ENCODE measurements at regions not wholly inside any gene's neighbourhood (a gene's known extent, or its start where the extent isn't known, plus 50 kb on each side); places are given as distances from the start of the nearest gene placed in this dataset.

DNA sequence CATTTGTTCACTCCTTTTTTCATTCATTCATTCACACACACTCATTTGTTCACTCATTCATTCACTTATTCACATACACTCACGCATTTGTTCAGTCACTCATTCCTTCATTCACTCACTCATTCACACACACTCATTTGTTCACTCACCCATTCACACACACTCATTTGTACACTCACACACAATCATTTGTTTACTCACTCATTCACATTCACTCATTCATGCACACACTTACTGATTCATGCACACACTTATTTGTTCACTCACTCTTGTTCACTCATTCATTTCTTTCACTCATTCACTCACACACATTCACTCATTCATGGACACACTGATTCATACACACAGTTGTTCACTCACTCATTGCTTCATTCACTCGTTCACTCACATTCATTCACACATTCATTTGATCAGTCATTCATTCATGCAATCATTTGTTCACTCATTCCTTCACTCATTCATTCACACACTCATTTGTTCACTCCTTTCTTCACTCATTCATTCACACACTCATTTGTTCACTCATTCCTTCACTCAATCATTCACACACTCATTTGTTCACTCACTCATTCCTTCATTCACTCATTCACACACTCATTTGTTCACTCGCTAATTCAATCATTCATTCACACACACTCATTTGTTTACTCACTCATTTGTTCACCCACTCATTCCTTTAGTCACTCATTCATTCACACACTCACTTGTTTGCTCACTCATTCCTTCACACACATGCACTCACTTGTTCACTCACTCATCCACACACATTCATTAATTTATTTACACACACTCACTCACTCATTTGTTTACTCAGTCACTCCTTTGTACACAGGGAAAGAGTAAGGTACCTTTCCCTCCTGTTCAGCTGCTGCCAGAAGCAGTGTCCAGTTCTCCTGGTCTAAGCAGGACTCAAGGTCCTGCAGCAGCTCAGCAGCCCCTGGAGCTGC is 50.7 kb upstream of the BHLHE23 start:
- WGBS, 2 donors (ENCODE audit: low coverage in 1 of 2): 67 to 74% methylated on average over 3 of the region's 3 CpGs
- H3K4me3 ChIP-seq: no peak overlapping the region
- no peaks in the 10 kb centered on the region for H3K36me3 ChIP-seq
- no peaks in the 10 kb centered on the region for H3K9me3 ChIP-seq
- intact Hi-C loops (cut with DNase I; ENCODE audit: low total_unique reads): loop anchor here (5.0 kb wide), 2 partner anchors 120 to 165 kb away; no protein-coding TSS in a partner anchor
- in situ Hi-C loops (cut with MboI; ENCODE audit: low pct_ligation_motif_present in 1 of 4, low pct_unique_long_range_greater_than_20kb in 1 of 4, low sequenced_read_pairs in 3 of 4): no loop called here
- H3K4me1 ChIP-seq: no peaks in the 10 kb centered on the region
- no peak overlapping the region for H3K27ac ChIP-seq
- peaks cover 41% of the 10 kb centered on the region for H3K27me3 ChIP-seq
- TF ChIP-seq POLR2AphosphoS5 (IDR thresholded peaks at IDR 0.05) (no peak), EP300 (IDR thresholded peaks at IDR 0.05; ENCODE audit: low read depth) (no peak), POLR2A (IDR thresholded peaks at IDR 0.05) (no peak)
- TF ChIP-seq, protein P1, sequence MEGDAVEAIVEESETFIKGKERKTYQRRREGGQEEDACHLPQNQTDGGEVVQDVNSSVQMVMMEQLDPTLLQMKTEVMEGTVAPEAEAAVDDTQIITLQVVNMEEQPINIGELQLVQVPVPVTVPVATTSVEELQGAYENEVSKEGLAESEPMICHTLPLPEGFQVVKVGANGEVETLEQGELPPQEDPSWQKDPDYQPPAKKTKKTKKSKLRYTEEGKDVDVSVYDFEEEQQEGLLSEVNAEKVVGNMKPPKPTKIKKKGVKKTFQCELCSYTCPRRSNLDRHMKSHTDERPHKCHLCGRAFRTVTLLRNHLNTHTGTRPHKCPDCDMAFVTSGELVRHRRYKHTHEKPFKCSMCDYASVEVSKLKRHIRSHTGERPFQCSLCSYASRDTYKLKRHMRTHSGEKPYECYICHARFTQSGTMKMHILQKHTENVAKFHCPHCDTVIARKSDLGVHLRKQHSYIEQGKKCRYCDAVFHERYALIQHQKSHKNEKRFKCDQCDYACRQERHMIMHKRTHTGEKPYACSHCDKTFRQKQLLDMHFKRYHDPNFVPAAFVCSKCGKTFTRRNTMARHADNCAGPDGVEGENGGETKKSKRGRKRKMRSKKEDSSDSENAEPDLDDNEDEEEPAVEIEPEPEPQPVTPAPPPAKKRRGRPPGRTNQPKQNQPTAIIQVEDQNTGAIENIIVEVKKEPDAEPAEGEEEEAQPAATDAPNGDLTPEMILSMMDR (IDR thresholded peaks at IDR 0.05): no peak
- no peak for DNase-seq

DNA sequence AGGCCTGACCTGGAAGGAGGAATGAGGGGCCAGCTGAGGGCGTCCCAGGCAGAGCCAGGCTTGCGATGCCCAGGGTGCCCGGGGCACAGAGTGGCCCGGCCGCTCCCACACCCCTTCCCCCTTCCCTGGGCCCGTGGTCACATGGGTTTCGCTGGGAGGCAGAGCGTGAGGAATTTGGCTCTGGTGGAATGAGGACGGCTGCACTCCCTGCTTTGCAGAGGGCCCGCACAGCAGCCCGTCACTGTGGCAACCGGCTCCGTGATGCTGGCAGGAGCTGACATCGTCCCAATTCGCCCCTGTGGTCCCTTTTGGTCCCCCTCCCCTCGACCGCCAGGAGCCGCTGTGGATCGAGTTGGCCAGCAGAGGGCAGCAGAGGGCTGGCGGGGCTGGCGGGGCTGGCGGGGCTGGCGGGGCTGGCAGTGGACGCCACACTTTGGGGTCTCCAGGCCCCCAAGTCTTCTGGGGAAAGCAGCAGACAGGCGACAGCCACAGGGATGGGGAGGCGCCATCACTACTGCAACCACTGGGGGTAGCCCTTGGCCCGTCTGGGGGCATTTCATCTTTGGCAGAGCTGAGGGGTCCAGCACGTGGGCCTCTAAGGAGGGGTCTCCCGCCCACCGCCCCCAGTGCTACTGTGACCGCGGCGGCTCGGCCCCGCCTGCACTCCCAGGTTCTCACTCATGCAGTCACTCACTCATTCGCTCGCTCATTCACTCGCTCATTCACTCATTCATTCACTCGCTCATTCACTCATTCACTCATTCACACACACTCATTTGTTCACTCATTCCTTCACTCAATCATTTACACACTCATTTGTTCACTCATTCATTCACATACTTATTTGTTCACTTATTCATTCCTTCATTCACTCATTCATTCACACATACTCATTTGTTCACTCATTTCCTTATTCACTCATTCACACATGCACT is 49.7 kb upstream of the BHLHE23 start:
- Histone ChIP-seq H3K27me3 (peaks cover 50% of the 10 kb centered on the region), H3K4me3 (no peak overlapping the region), H3K9me3 (no peaks in the 10 kb centered on the region), H3K27ac (no peak overlapping the region), H3K4me1 (no peaks in the 10 kb centered on the region), H3K36me3 (no peaks in the 10 kb centered on the region)
- WGBS, 2 donors (ENCODE audit: low coverage in 1 of 2): 20 to 68% methylated on average over 4 to 20 of the region's 39 CpGs
- intact Hi-C loops (cut with DNase I; ENCODE audit: low total_unique reads) (loop anchor here (5.0 kb wide), 2 partner anchors 121 to 166 kb away; no protein-coding TSS in a partner anchor), in situ Hi-C loops (cut with MboI; ENCODE audit: low pct_ligation_motif_present in 1 of 4, low pct_unique_long_range_greater_than_20kb in 1 of 4, low sequenced_read_pairs in 3 of 4) (no loop called here)
- TF ChIP-seq, protein P1 (IDR thresholded peaks at IDR 0.05): peak; percentile 72 to 90 (median 88)
- TF ChIP-seq EP300 (IDR thresholded peaks at IDR 0.05; ENCODE audit: low read depth): no peak
- peak; percentile 24 for DNase-seq

Small RNA genes lying in the stretch of these regions (small RNA-seq; reads per million reads assigned to genes)
- gene RF00635: 0 reads per million in 4 donors
